GM19468 (cell line): ENCODE measurements at regions not wholly inside any gene's neighbourhood (a gene's known extent, or its start where the extent isn't known, plus 50 kb on each side); places are given as distances from the start of the nearest gene placed in this dataset.
"Not testable (repeated sequence)": the region's sequence is repeated elsewhere in the genome, so short reads cannot be mapped to it uniquely, and the experiment has no call there.

Source experiments
- ATAC-seq: cut with Tn5 transposase; IDR thresholded peaks from one replicate; pipeline ENCODE4 v1.9.1; 2021; ENCODE audit warnings: mild to moderate bottlenecking, moderate library complexity, moderate number of reproducible peaks; ENCODE audit not compliant: unreplicated experiment; ENCODE audit errors: extremely low read depth

- no peak for ATAC-seq
These were observed 197.9 kb downstream of the ICOS start for GRCh38 chr2:204134421-204134820.

- ATAC-seq, result no peak
These were observed 199.2 kb downstream of the ICOS start for GRCh38 chr2:204135752-204136151.

GRCh38 chr2:204138206-204138605 lies 201.6 kb downstream of the ICOS start:
- ATAC-seq, result no peak

- no peak for ATAC-seq
These were observed 203.7 kb downstream of the ICOS start for GRCh38 chr2:204140246-204140645.

- ATAC-seq, result no peak
These were observed 206.9 kb downstream of the ICOS start for GRCh38 chr2:204143216-204144014.

GRCh38 chr2:204144492-204144891 lies 207.9 kb downstream of the ICOS start:
- ATAC-seq, result no peak

GRCh38 chr2:204145263-204145751 lies 208.7 kb downstream of the ICOS start:
- peak; percentile 87 for ATAC-seq

- no peak for ATAC-seq
These were observed 209.2 kb downstream of the ICOS start for GRCh38 chr2:204145791-204146190.

- not testable (repeated sequence) for ATAC-seq
These were observed 210.5 kb downstream of the ICOS start for GRCh38 chr2:204147040-204147439.

GRCh38 chr2:204150721-204151120 lies 214.2 kb downstream of the ICOS start:
- ATAC-seq, result no peak

GRCh38 chr2:204152616-204153015 lies 216.1 kb downstream of the ICOS start:
- no peak for ATAC-seq

GRCh38 chr2:204154863-204155262 lies 218.3 kb downstream of the ICOS start:
- no peak for ATAC-seq

- ATAC-seq, result no peak
These were observed 219.9 kb downstream of the ICOS start for GRCh38 chr2:204156456-204156855.

- no peak for ATAC-seq
These were observed 221.1 kb downstream of the ICOS start for GRCh38 chr2:204157684-204158083.

GRCh38 chr2:204159526-204159925 lies 223.0 kb downstream of the ICOS start:
- ATAC-seq, result no peak

GRCh38 chr2:204160989-204161388 lies 224.4 kb downstream of the ICOS start:
- ATAC-seq, result no peak

- no peak for ATAC-seq
These were observed 225.3 kb downstream of the ICOS start for GRCh38 chr2:204161886-204162285.

GRCh38 chr2:204166961-204167360 lies 230.4 kb downstream of the ICOS start:
- no peak for ATAC-seq

GRCh38 chr2:204167670-204168069 lies 231.1 kb downstream of the ICOS start:
- not testable (repeated sequence) for ATAC-seq

GRCh38 chr2:204170411-204170810 lies 233.8 kb downstream of the ICOS start:
- ATAC-seq, result no peak

- ATAC-seq, result no peak
These were observed 235.0 kb downstream of the ICOS start for GRCh38 chr2:204171432-204172144.
